GM19452 (cell line): ENCODE measurements at regions not wholly inside any gene's neighbourhood (a gene's known extent, or its start where the extent isn't known, plus 50 kb on each side); places are given as distances from the start of the nearest gene placed in this dataset.

Source experiments
- ATAC-seq: cut with Tn5 transposase; IDR thresholded peaks from one replicate; pipeline ENCODE4 v1.9.1; 2021; ENCODE audit not compliant: unreplicated experiment

DNA sequence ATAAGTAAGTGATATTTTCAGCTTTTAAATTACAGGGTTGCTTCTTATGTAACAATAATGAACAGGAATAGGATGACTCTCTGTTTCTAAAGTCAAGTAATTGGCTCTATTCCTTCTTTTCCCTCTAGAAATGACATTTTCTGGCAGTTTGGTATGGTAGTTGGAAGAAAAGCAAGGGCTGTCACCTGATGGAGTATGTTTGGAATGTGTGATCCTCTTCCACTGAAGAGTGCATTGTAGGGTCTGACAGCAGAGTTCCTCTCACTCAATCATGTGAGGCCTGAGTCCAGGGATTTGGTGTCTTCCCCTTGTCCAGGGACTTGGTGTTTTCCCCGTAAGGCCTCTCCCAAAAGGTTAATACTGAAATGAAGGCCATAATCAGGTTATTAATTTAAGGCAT lies 233.8 kb upstream of the FBXL7 start:
- ATAC-seq = no peak

DNA sequence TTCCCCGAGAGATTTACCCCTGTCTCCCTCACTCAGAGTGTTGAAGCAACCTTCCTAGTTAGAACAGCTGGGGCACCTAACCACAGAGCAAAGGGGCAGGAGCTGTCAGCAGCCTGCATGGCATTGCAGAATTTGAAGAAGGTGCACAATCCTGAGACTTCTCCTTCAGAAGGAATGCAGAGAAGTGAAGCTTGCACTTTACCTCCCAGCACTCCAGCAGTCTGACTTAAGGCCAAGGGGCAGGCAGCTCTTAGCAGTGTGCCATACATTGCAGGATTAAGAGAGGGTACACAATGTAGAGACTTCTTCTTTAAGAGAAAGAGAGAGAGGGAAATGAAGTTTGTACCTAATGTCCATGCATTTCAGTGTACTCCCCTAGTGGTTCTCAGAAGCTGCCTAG lies 236.0 kb upstream of the FBXL7 start:
- no peak for ATAC-seq

DNA sequence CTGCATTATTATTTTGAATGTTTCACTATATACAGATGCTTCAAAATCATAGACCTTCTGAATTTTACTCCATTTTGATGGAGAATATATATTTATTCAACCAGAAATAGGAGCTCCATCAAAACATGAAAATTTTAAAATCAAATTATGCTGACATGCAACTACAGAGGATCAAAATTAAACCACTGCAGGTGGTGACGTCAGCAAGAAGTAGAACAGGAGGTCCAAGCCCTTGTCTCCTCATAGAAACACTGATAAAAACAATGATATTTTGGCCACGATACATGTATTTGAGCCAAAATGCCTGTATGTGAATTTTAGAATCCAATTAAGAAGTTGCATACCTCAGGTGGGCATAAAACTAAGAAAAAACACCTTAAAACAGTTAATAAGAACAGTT lies 236.6 kb upstream of the FBXL7 start:
- ATAC-seq = no peak

DNA sequence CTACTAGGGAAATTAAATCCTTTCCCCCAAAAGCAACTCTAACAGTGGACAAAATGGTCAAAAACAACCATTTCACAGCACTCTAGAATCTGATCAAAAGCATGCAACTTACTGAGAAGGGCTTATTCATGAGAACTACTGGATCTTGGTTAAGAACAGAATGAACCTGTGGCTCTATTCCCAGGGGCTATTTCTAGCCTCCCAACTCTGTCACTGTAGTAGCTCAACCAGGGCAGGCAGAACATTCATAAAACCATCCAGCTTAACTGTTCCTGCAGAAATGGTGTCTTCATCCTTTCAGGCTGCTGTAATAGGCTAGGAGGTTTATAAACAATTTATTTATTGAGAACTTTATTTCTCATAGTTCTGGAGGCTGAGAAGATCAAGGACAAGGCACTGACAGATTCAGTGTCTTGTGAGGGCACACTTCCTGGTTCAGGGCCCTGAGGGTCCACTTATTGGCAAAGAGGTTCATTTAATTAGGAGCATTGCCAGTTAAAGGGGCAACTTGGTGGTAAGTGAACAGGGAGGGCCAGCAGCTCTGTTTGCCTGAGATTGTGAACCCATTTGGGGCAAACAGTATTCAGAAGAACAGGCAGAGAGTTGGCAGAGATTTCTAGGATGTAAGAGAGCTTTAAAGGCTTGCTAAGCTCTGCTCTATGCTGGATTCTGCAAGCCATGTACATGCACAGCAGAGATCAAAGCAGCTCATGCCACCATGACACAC lies 238.5 kb upstream of the FBXL7 start:
- no peak for ATAC-seq

DNA sequence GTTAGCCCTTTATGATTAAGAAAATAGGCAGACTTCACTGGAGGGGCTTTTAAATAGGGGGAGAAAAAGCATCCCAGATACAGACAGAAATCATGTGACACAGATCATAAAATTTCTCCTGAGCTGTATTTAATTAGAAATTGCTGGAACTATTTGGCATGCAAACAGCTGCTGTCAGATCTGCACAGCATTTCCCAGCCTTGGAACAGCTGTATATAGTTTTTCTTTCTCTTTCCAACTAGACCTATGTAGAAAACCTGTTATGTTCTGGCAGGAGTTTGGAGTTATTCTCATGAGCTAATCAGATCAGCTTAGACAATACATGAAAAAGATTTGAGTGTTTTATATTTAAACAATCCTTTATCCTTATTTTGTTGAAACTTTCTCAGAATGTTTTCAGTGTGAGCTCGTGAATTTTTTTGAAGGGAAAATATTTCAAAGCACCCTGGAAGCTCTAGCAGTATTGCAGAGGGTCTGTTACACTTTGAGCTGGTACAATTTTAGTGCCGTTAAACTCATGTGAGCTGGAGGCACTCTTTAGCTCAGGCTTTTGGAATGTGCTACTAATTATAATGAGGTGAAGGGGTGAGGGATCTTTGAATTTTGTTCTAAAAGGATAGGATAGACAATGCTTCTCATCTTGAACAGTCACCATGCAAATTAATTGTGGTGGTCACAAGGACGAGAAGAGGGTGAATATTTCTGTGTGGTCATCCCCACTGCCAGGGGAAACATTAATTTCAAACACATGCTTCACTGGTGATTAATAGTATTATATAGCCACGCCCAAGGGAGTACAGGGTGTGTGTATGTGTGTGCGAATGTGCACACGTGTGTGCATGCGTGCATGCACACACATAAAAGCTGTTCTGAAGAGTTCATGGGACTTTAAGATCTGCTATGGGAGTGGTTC lies 239.4 kb upstream of the FBXL7 start:
- ATAC-seq = no peak

DNA sequence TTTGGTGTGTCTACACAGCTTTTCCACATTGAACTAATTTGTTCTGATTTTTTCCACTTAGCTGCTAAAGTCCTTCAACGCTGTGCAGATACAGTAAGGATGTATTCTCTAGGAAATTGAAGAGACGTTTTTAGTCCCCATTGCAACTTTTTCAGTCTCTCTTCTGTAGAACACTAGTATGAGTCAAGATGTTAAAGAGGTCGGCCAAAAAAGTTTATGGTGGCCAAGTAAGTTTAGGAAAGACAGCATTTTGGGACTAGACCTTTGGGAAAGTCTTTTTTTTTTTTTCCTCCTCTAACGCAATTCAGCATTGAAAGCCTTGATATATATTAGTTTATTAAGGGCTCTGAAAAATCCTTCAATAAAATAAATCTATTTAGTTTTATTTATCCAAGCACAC lies 243.5 kb upstream of the FBXL7 start:
- ATAC-seq = no peak

DNA sequence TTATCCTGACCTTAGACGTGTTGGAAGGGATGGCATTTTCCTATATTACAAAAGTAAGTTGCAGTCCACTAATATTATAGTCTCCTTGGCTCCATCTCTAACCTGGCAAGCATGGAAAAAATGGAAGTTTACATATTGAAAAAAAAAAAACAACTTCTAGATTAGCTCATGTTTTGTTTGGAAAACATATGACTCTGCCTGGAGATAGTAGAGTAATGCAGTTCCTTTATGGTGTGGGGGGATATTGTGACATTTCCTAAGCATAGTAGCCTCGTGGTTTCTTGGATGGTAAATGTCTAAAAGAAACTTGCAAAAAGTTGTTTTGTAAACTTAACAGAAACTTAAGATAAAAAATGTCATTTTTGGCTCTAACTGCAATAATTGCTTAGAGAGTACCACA lies 244.4 kb upstream of the FBXL7 start:
- no peak for ATAC-seq

DNA sequence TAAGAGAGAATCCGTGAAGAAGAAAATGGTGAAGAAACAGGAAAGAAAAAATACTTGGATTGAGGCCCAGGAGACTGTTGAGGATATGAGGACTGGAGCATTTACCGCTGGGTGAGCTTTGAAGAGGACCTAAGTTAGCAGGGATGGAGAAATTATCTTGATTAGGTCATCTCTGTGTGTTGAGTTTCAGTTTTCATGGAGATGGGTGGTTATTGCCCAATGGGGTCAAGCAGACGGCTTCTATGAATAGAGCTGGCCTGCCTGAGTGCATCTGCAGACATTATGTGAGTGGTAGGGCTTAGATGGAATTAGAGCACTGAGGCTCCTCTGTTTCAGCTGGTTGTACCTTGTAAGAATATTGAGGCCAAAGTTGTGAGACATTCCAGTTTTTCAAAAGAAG lies 245.4 kb upstream of the FBXL7 start:
- ATAC-seq = no peak

DNA sequence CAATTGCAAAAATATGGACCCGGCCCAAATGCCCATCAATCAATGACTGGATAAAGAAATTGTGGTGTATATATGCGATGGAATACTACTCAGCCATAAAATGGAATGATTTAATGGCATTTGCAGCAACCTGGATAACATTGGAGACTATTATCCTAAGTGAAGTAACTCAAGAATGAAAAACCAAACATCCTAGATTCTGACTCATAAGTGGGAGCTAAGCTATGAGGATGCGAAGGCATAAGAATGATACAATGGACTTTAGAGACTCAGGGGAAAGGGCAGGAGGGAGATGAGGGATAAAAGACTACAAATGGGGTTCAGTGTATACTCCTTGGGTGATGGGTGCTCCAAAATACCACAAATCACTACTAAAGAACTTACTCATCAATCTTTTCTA lies 247.6 kb upstream of the FBXL7 start:
- no peak for ATAC-seq

DNA sequence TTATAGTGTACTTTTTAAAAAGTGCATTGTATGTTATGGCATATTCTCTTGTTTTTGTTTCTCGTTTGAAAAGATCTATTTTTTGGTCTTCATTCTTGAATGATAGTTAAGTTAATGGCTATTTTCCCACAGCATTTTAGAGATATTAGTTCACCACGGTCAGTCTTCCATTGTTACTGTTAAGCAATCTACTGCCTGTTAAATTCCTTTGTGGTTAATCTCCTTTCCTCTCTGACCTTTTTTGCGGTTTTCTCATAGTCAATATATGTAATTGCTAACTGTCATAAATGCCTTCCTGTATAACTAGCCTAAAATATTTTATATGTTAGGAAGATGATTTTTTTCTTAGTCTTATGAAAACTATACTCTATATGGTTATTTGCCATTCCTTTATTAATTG lies 250.8 kb upstream of the FBXL7 start:
- ATAC-seq = no peak

DNA sequence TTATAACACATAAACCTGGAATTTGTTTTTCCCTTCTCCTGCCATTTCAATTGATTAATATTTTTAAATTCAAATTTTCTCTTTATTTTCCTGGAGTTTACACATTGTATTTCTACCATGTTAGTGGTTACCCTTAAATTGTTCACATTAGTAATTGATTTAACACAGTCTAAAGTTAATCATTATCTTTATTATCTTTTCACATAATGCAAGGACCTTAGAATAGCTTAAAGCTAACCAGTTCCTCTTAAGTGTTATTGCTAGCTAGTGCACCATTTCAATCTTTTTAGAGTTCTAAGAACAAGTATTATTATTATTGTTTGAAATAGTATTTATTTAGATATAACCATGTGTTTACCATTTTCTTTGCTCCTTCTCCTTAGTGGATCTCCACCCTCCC lies 251.2 kb upstream of the FBXL7 start:
- no peak for ATAC-seq

DNA sequence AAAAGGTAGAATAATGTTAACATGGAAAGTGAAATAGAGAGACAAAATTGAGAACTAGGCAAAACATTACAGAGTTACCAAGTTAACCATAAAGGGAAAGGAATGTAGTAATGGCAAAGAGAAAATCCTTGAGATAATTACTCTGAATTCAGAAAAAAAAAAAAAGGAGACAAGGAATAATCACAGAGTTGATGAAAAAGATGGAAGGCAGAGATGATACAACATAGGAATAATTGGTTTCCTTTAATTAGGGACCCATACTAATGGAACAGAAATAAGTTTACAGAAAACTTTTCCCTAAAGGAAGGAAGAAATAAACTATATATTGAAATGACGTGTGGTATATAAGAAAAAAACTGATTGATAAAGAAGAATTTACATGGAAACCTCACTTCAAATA lies 254.1 kb upstream of the FBXL7 start:
- no peak for ATAC-seq

DNA sequence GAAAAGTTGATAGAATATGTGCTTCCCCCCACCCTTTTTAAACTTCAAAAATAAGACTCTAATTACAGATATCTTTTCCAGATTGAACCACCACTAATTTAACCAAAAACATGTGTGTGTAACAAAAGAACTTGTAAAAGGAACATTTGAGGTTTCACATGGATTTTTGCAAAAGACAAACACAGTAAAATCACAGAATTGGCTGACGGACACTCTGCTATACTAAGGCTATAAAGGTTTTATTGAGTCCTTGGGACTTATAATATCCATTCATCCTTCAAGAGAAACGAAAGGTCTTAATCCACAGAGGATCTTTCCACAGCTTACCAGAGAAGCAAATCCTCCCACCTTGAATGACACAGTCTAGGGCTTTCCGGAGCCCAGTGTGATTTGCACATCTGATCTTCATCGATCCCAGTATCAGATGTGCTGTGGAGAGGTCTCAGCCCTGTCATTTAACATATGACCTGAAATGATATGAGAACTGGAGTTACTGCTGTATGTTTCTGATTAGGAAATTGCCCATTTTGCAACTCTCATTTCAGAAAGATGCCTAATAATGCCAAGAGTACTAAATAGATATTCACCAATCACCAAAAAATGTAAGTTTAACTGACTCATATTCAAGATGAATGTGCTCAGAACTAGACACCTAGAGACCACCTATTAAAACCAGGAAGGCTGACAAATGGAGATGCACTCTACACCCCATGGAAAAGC lies 256.5 kb upstream of the FBXL7 start:
- ATAC-seq = no peak

DNA sequence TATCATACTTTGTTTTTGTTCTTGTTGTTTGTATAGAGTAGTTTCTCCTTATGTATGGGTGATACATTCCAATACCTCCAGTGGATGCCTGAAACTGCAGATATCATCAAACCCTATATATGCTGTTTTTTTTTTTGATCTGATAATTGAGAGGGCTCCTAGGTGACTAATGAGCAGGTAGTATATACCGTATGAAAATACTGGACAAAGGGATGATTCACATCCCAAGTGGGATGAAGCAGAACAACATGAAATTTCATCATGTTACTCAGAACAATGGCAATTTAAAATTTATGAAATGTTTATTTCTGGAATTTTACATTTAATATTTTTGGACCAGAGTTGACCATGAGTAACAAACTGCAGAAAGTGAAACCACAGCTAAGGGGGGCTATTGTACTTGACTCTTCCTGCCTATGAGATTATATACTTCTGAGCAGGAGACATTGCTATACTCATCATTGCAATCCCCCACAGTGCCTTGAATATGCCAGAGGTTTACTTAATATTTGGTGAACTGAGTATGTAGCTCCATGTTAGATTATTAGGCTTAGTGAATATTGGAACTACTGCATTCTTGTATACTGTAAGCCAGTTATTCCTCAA lies 258.7 kb upstream of the FBXL7 start:
- no peak for ATAC-seq

DNA sequence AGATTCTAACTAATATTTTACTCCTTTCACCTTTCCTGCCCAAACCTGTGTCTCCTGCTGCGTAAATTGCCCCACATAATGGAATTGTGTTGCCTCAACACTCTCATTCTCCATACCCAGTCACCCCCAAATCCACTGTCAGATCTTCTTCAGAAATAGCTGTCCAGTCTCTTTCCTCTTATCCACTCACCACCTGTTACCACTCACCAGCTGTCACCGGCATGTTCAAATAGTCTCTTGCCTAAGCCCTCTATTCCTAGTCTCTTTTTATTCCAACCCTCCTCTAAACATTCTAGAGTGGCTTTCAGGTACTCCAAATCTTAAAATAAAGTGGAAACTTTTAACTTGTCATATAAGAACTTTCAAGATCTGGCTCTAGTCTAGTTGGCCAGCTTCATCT lies 262.0 kb upstream of the FBXL7 start:
- no peak for ATAC-seq

DNA sequence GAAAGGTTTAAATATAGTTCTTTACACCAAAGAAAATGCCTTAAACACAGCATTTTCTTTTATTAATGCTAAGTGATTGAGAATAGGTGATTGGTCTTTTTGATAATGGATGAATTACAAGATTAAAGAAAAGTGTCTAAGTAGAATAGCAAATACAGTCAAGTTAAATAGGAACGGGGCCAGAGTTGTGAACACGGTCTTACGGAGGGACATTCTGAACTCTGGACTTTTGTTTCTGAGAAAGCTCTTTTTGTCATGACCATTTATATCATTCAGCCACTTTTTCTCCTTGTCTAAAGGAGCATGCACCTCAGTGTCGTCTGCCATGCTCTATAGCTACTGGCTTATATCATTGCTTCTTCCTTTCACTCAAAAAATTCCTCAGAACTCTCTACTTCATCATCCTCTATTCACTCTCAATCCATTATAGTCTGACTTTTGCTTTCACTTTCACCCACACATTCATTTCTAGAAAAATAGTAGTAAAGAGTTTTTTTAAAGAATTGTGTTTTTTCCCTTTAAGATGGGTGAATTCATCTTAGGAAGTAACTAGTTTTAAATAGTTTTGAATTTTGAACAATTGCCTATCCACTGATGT lies 263.0 kb upstream of the FBXL7 start:
- ATAC-seq = no peak

DNA sequence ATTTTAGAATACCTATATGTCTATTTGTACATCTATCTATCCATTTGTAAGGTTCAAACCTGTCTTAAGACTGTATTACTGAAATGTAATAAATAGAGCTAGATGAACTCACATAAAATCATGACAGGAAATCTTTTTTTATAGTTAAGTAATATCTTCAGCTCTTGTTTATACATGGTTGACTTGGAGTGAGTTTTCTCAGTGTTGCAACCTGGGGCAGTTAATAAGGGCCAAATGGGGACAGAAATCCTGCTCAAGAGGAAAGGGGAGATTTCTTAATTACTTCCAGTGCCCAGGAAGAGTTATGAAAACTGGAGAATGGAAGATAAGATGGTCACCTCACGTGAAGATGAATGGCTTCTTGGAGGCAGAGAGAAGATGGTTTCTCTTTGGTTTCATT lies 265.1 kb upstream of the FBXL7 start:
- no peak for ATAC-seq

DNA sequence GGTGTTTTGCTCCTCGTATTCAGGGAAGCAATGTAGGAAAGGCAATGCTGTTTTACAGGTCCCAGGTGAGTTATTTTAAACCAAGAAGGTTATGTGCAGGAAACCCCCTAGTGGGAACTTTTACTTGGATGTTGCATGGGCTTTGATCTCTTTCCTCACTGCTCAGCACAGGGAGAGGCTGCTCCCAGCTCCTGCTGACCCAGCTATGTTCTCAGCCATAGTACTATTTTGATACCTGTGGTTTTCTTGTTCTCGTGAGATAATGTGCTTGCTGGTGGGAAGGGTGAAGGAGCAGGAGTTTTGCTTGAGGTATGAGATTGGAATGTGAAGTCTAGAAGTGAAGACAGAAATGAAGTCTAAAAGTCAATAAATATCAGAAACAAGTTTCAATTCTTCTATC lies 265.6 kb upstream of the FBXL7 start:
- no peak for ATAC-seq

DNA sequence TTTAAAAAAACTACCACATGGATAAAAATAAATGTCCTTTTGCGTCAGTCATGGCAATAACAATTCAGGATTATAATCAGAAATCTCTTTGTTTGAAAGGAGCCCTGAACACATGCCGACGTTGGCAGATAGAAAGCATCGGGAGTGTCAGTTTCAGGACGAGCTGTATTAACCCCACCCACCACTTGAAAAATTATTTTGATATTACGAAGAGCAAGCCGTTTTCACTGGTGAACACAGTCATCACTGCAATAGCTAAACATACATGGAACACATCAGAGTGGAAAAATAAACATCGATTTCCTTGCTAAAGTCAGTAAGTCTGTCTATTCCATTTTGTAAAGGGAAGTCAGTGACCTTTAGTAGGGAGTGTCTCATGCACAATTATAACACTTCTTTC lies 266.4 kb upstream of the FBXL7 start:
- ATAC-seq = no peak

DNA sequence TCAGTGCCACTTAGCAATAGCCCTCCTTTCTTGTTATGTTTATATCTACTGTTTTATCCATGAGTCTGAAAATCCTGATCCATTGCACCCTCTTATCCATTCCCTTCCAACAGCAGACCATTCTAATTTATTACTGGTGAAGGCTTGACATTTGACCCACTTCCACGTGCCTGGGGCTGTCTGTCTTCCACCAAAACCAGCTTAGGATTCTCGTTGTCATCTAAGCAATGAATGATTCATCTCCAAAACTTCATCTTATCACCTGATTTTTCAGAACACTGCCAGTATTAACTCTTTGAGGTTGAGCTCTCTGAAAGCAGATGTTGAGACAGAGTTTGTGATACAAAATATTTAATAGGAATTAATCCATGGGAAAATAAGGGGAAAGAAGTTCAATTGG lies 277.8 kb upstream of the FBXL7 start:
- ATAC-seq = no peak

DNA sequence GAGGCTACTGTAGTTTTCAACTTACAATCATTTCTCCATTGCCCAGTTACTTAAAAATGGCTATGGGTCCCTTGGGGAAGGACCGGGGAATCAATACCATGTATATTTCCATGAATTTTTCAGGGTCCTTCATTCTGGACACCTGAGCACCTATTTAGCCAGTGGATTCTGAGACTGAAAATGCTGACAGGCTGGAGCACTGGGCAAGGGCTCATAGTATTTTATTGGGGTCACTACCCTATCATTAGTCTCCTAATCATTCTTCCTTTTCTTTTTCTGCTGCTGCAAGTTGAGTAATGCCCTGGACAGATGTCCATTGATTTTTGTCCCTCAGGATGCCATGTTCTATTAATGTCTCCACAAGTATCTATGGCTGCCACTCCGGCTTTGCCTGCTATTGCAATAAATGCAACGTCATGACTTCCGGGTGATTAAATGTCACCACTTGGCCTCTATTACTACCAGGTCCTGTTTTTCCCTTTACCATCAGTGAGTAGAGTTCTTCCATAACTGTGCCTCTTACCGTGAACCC lies 279.3 kb upstream of the FBXL7 start:
- no peak for ATAC-seq
